ENCODE measurements at regions not wholly inside any gene's neighbourhood (a gene's known extent, or its start where the extent isn't known, plus 50 kb on each side); places are given as distances from the start of the nearest gene placed in this dataset.

DNA sequence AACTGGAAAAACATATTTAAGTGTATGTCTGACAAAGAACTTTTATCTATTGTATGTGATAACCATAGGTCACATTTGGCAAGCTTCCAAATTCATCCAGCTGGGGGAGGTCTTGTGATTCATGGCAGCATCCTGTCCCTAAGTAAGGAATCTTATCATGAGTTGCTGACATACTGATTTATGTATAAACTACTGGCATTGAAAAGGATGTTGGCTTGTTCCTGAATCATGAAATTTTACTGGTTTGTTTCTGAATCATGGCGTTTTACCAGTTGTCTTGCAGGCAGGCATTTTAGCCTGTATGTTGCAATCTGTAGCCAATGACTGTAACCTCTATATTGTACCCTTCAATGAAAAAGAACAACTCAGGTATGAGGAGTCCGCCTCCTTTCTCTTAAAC lies 244.8 kb downstream of the IPO8 start:
- TF ChIP-seq CTCF (IDR thresholded peaks at IDR 0.05) = no peak
- Histone ChIP-seq H3K36me3 (no peaks in the 10 kb centered on the region), H3K9me3 (peaks cover 11% of the 10 kb centered on the region), H3K27me3 (no peaks in the 10 kb centered on the region), H3K4me3 (no peak overlapping the region), H3K4me1 (no peaks in the 10 kb centered on the region), H3K27ac (no peak overlapping the region)
- intact Hi-C loops (cut with DNase I) = no loop called here
- DNase-seq (no peak), ATAC-seq (no peak)

DNA sequence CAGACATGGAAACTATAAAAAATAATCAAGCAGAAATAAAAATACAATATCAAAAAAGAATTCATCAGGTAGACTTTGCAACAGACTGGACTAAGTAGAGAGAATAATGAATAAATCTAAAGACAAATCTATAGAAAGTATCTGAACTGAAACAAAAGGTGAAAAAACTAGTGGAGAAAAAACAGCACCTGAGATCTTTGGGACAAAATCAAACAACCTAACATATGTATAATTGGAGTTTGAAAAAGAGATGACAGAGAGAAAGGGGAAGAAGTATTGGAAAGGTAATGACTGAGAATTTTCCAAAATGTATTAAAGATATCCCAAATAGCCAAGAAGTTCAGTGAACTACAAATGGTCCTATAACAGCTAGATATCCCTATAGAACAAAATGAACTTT lies 245.4 kb downstream of the IPO8 start:
- no peak overlapping the region for H3K4me3 ChIP-seq
- H3K27ac ChIP-seq = no peak overlapping the region
- no peaks in the 10 kb centered on the region for H3K36me3 ChIP-seq
- intact Hi-C loops (cut with DNase I) = no loop called here
- ATAC-seq (no peak), DNase-seq (no peak)
- TF ChIP-seq CTCF (IDR thresholded peaks at IDR 0.05) = no peak
- peaks cover 11% of the 10 kb centered on the region for H3K9me3 ChIP-seq
- H3K4me1 ChIP-seq = no peaks in the 10 kb centered on the region
- H3K27me3 ChIP-seq = no peaks in the 10 kb centered on the region

- Histone ChIP-seq H3K27ac (no peak overlapping the region), H3K4me3 (no peak overlapping the region), H3K9me3 (peaks cover 11% of the 10 kb centered on the region), H3K4me1 (no peaks in the 10 kb centered on the region), H3K36me3 (no peaks in the 10 kb centered on the region), H3K27me3 (no peaks in the 10 kb centered on the region)
- no peak for DNase-seq
- TF ChIP-seq CTCF (IDR thresholded peaks at IDR 0.05) = no peak
- ATAC-seq = no peak
- intact Hi-C loops (cut with DNase I) = no loop called here
Observed at GRCh38 chr12:30448038-30448437, 247.6 kb downstream of the IPO8 start.

DNA sequence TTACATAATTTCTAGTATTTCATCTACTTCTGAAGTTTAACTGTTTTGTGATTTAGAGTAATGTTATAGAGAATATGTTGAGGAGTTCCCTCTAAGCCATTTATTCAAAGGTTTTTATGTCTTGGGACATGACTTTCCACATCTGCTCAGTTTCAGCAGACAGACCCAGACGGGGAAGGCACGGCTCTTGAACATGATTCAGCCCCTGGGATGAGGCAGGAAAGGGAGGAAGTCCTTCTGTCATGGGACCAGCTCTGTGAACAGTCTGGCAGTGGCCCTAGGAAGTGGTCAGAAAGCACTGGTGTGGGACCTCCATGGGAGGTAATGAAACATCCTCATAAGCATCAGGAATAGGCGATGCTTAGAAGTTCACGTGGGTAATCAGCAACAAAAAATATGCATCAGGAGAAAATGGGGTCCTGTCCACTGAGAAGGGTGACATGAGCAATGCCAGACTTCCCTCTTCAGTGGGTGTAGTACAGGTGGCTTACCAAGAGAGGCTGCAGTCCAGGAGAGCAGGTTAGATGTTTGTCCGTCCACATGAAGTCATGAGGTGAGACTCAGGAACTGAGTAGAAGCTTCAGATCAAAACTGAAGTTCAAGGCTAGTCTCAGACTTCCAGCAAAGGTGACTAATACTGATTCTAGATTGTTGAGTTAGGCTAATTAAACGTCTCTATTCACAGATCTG lies 248.5 kb downstream of the IPO8 start:
- DNase-seq = no peak
- ATAC-seq = no peak
- intact Hi-C loops (cut with DNase I) = no loop called here
- Histone ChIP-seq H3K27me3 (no peaks in the 10 kb centered on the region), H3K36me3 (no peaks in the 10 kb centered on the region), H3K4me3 (no peak overlapping the region), H3K27ac (no peak overlapping the region), H3K9me3 (peaks cover 11% of the 10 kb centered on the region), H3K4me1 (no peaks in the 10 kb centered on the region)
- no peak for TF ChIP-seq CTCF (IDR thresholded peaks at IDR 0.05)

DNA sequence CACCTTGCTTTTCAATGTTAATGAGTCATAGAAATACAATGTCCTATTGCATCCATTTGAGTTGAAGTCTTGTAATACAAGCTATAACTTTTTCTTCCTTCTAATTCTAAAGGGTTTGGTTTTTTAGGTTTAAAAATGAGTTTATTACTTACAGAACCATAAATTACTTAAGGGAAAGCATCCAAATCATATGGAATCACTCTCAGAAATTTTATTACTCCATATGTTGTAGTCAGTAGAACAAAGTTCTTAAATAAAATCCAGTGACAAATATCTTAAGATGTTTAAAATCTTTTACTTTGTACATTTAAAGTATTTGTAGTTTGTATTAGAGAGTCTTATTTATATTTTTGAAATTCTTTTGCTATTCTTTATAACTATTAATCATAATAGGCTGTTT lies 253.2 kb downstream of the IPO8 start:
- no peaks in the 10 kb centered on the region for H3K4me1 ChIP-seq

More for the DNA sequence above, 253.2 kb downstream of the IPO8 start:
- Histone ChIP-seq H3K36me3 (no peaks in the 10 kb centered on the region), H3K27me3 (no peaks in the 10 kb centered on the region), H3K27ac (no peak overlapping the region), H3K4me3 (no peak overlapping the region), H3K9me3 (no peaks in the 10 kb centered on the region)
- intact Hi-C loops (cut with DNase I) = no loop called here
- TF ChIP-seq CTCF (IDR thresholded peaks at IDR 0.05) = no peak
- DNase-seq = no peak
- no peak for ATAC-seq
